ENCODE measurements at regions not wholly inside any gene's neighbourhood (a gene's known extent, or its start where the extent isn't known, plus 50 kb on each side); places are given as distances from the start of the nearest gene placed in this dataset.

DNA sequence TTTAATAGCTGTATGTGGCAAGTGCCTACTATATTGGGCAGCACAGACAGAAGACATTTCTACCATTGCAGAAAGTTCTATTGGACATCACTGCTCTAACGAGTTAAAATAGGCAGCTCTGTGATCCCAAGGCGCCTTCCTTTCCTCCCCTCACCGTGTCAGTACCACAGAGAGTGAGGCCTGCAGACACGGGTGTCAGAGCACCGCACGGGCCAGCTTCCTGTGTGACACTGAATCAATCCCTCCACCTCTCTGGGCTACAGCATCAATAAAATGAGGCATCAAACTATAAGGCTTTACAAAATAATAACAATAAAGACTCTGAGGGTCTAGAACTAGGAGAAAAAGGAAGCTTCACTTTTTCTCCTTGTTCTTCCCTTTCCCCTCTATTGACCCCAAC, 246.7 kb downstream of the FOXD2 start:
- TF ChIP-seq, protein P1, sequence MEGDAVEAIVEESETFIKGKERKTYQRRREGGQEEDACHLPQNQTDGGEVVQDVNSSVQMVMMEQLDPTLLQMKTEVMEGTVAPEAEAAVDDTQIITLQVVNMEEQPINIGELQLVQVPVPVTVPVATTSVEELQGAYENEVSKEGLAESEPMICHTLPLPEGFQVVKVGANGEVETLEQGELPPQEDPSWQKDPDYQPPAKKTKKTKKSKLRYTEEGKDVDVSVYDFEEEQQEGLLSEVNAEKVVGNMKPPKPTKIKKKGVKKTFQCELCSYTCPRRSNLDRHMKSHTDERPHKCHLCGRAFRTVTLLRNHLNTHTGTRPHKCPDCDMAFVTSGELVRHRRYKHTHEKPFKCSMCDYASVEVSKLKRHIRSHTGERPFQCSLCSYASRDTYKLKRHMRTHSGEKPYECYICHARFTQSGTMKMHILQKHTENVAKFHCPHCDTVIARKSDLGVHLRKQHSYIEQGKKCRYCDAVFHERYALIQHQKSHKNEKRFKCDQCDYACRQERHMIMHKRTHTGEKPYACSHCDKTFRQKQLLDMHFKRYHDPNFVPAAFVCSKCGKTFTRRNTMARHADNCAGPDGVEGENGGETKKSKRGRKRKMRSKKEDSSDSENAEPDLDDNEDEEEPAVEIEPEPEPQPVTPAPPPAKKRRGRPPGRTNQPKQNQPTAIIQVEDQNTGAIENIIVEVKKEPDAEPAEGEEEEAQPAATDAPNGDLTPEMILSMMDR (IDR thresholded peaks at IDR 0.05; ENCODE audit: low read depth, low read length), result no peak
- DNase-seq (ENCODE audit: extremely low read depth, low read depth), result no peak

- no peak for DNase-seq (ENCODE audit: extremely low read depth, low read depth)
These were observed 247.3 kb downstream of the FOXD2 start for GRCh38 chr1:47684964-47685762.

GRCh38 chr1:47685763-47686066, 247.9 kb downstream of the FOXD2 start:
- TF ChIP-seq, protein P1 (IDR thresholded peaks at IDR 0.05; ENCODE audit: low read depth, low read length), result no peak
- DNase-seq (ENCODE audit: extremely low read depth, low read depth), result no peak

More at GRCh38 chr1:47684964-47685762, 247.3 kb downstream of the FOXD2 start:
- TF ChIP-seq, protein P1 (IDR thresholded peaks at IDR 0.05; ENCODE audit: low read depth, low read length), result no peak

GRCh38 chr1:47686731-47687630, 249.1 kb downstream of the FOXD2 start:
- DNase-seq (ENCODE audit: extremely low read depth, low read depth), result no peak
- TF ChIP-seq, protein P1 (IDR thresholded peaks at IDR 0.05; ENCODE audit: low read depth, low read length), result no peak

DNA sequence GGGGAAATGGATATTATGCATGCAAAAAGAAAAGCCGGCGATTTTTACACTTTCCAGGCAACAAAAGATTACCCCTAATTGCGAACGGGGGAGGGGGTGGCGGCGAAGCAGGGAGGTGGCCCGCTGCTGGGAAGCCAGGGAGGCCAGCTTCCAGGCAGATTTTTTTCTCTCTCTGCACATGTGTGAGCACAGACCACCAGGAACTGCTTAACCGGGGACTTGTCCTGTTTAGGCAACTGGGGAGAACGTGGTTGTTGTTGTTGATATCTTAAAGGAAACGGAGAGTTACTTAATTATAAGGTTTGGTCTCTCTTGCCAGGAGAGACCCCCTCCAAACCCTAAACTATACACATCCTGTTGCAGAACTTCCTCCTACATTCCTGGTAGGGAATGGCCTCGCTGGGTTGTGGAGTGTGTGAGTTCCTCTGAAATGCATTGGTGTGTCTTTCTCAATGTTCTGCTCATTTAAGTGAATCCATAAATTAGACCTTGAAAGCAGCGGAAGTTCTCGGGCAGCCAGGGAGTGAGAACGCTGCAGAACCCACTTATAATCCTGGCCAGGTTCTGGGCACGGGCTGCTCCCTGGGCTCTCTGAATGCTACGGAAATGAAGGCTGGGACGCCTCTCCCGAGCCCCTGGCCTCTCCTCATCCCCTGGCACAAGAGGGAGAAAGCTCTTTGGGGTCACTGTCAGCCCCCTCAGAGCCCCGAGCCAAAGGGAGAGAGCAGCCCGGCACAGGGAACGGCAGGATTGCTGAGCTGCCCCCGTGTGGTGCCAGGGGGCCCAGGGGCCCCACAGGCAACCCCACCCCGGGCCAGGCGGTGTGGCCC, 250.0 kb downstream of the FOXD2 start:
- DNase-seq (ENCODE audit: extremely low read depth, low read depth), result no peak
- TF ChIP-seq, protein P1 (IDR thresholded peaks at IDR 0.05; ENCODE audit: low read depth, low read length), result no peak

GRCh38 chr1:47688461-47689296, 250.8 kb downstream of the FOXD2 start:
- DNase-seq (ENCODE audit: extremely low read depth, low read depth), result no peak

More at GRCh38 chr1:47688461-47689296, 250.8 kb downstream of the FOXD2 start:
- TF ChIP-seq, protein P1 (IDR thresholded peaks at IDR 0.05; ENCODE audit: low read depth, low read length), result no peak

All from AG09319 (cell line).